Gastrocnemius medialis (tissue), 4 donors: ENCODE measurements at regions not wholly inside any gene's neighbourhood (a gene's known extent, or its start where the extent isn't known, plus 50 kb on each side); places are given as distances from the start of the nearest gene placed in this dataset.

Experiments used
- CTCF ChIP-seq, 5 experiments: fragments of 450-650 bp in 3 of 5; fragments of 200-600 bp in 2 of 5; sonication (generic) in 2 of 5; IDR thresholded peaks in 4 of 5; conservative IDR thresholded peaks in 1 of 5; 1 replicate in 4 of 5; 2 replicates in 1 of 5; pipeline ENCODE4 v1.5.1; 2016 to 2019; ENCODE audit warnings: antibody characterized with exemption in 5 of 5, mild to moderate bottlenecking in 3 of 5, moderate library complexity in 3 of 5
- POLR2A ChIP-seq, 2 donors: fragments of 450-650 bp; IDR thresholded peaks; one replicate each; pipeline ENCODE4 v1.6.1; 2017; ENCODE audit warnings: antibody characterized with exemption in 2 of 2, mild to moderate bottlenecking in 2 of 2, moderate library complexity in 2 of 2

- TF ChIP-seq POLR2A (IDR thresholded peaks at IDR 0.05) (no peak), CTCF (IDR thresholded peaks at IDR 0.05 in 4 of 5, conservative IDR thresholded peaks at IDR 0.05 in 1 of 5) (no peak)
Observed at GRCh38 chr2:62578803-62579640, 73.0 kb upstream of the TMEM17 start.
